GM21423 (cell line): ENCODE measurements at regions not wholly inside any gene's neighbourhood (a gene's known extent, or its start where the extent isn't known, plus 50 kb on each side); places are given as distances from the start of the nearest gene placed in this dataset.

Experiments
- ATAC-seq: cut with Tn5 transposase; IDR thresholded peaks from one replicate; pipeline ENCODE4 v1.9.1; 2021; ENCODE audit warnings: mild to moderate bottlenecking, moderate library complexity; ENCODE audit not compliant: unreplicated experiment

DNA sequence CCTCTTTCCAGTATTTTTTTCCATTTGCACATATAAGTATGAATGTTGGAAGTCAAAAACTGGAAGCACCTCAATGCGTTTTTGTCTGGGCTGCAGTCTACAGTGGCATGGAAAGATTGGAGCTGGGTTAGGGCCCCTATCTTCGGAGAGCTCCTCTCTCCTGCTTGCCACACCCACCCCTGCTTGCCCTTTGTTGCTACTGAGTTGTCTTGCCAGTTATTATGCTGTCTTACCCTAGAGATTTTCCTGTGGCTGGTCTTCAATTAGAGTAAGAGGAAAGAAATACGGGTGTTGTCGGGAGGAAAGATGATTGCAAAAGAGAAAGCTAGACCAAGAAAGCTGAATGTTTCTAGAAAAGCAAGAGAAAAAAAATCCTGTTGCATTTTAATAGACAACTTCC, 228.9 kb upstream of the CELF2 start:
- ATAC-seq: no peak

DNA sequence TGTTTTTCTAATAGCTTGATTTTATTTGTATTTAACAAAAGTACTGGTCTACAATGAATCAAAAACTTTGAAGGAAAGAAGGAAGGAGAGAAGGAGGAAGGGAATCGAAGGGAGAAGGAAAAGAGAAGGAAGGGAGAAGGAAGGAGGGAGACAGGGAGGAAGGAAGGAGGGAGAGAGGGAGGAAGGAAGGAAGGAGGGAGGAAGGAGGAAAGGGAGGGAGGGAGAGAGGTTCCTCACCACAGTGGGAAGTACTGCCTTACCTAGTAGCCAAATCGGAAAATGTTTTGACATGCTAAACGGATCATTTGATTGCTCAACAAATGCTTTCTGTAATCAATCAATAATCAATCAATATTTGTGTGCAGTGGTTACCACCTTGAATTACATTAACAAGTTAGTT, 225.8 kb upstream of the CELF2 start:
- no peak for ATAC-seq

DNA sequence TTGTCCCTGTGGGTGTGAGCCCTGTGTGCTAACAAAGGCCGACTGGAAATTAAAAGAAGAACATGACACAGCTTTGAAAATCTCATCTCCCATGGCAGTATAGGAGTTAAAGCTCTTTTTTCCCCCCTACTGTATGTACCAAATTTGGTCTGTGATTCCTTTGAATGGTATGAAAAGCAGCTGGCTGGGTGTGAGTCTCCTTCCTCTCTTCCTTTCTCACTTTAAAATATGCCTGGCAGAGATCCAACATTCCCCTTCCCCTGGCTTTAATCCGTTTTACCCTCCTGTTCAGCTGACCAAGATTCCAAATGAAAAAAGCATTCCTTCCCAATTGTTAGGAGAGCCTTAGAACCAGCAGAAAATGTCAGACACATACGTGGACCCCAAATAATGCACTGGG, 225.0 kb upstream of the CELF2 start:
- no peak for ATAC-seq

DNA sequence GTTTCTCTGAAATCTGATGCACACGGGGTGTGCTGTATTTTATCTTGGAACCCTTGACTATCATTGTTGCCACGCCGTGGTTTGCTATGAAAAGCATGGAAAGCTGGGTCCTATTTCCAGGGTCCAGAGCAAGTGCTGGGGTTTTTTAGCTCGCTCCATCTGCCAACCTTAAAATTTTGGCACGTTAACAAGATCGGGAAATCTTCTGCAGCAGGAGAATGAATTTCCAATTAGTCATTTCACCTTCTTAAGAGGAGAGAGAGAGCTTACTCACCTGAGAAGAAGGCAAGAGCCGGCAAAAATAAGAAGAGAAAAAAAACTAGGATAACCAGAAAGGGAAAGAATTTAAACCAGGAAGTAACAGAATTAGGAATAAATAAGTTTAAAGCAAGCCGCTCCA, 223.6 kb upstream of the CELF2 start:
- ATAC-seq: no peak

DNA sequence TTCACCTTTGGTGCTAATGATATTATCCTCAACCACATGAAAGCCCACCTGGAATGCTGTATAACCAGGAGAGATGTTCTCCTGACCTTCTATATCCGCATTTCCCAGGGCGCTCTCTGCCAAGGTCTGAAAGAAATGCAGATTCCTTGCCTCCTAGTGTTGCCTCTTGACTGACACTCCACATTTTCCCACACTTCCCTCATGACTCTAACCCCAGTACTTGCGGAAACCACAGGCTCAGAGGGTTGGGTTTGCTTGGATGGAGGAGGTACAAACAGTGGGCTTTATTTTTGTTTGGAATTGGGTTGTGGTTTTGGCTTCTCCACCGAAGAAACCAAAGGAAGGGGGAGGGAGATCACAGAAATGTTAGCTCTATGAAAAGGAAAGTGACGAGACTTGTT, 222.9 kb upstream of the CELF2 start:
- no peak for ATAC-seq

DNA sequence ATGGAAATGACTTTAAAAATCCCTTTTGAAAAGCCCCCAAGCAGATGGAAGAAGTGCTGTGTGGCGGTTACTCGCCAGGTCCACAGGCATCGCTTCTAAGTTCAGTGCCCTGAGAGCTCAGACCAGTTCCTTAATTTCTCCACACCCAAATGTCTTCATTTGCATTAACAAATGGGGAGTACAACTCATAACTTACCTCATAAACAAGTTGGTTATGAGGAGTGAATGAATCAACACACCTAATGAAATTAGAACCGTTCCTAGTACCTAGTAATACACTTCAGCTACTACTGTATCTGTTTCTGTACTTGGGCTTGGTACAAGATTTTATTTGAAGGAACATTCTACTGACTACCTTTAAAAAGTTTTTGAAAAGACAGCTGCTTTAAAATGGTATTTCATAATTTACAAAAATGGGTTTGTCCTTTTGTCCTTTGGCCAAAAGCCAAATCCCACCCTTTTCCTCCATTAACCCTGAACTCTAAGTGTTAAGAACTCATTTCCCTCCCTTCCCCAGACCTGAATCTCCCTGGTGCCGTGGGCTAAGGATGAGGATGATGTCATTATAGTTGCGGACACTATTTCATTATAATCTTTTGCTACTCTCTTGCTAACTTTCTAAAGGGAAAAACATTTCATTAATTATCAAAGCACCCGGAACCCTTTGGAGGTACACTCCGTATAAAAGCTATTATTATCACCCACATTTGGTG, 221.5 kb upstream of the CELF2 start:
- no peak for ATAC-seq

DNA sequence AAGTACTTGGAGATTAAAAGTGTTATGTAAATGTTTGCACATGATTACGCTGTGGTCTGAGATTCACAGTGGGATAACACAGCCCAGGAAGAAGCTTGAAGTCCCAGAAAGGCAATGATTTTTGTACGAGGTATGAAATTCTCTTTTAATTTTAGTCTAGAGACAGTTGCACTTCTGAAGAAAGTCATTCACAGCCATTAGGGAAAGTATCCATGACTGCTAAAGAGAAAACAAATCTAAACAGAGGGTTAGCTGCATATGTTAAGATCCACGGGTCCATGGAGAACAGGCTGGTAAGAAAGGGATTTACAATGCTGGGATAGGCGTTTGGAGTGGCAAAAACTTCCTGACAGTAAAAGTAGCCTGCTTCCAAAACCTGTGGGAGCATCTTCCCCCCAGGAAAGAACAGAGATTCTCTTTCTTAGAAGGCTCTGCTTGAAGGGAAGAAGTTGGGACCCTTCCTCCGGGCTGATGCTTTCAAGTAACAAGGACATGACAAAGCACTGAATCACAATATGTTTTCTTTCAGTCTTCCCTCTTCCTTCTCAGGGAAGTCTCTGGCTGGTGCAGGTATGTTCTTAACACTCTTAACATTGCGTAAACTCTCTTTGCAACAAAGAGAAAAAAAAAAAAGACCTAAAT, 220.8 kb upstream of the CELF2 start:
- ATAC-seq: no peak

DNA sequence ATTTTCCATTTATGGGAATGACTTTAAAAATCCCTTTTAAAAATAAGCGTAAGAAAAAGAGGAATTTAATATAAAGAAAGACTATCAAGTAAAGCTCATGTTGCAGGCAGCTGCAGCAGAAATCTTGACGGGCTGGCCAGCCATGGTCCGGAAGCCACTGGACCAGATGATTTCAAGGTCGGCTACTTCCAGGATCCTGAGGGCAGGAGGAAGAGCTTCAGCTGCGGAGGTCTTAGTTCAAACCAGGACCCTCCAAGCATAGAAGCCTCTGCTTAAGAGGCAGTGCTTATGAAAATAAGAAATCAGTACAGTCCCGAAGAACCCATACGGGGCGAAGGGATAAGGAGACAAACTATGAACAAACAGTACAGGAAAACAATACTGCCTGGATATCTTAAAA, 220.2 kb upstream of the CELF2 start:
- ATAC-seq: no peak

DNA sequence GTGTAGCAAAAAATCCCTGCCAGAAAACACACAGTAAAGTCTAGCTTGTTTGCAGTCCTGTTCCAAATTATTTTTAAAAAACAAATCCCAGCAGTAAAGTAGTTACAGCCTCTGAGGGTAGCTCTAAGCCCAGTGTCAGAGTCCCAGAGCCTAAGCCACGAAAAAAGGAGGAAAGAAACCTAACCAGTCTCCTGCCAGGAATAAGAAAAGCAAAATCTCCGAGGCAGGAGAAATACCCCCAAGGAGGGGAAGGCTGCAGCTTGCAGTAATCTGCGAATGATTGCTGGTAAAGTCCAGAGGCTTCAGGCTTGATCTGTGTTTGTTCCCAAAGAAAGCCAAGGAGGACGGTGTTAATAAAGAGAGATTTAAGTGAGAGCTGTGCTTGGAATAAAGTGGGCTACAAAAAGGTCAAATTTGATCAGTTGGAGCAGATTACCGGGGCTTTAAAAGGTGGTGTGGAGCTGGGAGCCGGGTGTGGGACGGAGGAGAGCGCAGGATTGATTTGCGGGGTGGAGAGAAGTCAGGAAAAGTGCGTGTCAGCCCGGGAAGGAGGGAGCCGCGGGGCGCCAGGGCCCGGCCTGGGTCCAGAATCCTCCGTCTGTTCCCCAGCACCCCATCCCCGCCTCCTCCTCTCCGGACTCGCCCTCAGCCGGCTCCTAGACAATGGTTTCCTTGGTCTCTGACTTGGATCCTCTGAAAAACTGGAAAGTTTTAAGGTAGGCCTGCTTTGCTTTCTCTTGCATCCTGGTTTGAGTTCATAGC, 219.4 kb upstream of the CELF2 start:
- no peak for ATAC-seq

DNA sequence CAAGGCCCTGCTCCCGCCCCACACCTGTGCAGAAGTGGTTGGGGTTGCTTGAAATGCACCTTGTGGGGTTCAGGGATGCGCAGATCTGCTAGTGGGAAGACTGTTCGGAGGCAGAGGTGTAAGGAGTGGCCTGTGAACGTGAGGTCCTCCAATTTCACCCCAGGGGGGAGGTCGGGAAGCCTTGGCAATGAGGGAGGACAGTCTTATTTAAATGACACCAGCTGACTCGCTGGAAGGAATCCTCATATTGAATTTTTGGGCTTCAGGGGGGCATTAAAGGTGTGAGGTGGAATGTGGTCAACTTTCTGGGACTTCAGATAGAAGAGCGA, 218.8 kb upstream of the CELF2 start:
- ATAC-seq: no peak

DNA sequence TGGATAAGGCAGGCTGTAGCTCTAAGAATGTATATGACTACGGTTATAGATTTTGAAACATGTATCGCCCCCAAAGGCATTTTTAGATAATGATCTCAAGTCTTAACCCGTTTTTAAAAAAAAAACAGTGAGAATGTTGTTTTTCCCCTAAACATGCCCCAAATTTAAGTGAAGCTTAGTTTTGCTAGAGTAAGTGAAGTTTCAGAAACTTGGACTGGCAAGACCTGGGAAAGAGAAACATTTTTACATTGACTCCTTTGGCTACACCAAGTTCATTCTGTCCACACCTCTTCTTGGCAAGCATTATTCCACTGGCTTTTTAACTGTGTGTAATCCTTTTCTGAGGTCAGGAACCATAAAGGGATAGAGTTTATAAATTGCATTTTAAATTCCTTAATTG, 216.7 kb upstream of the CELF2 start:
- no peak for ATAC-seq

DNA sequence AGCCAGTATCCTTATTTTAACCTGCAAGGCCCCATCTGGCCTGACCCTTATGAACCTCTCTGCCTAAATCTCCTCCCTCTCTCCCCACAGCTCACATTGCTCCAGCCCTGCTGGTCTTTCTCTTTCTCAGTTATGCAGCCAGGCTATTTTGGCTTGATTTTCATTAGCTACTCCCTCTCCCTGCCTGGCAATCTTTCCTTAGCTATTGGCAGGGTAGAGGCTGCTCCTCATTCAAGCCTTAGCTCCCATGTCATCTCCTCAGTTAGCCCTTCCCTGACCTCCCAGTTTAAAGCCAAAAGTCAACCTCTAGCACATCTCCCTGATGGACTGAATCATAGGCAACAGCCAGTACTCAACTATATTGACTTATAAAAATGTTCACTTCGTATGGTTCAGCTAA, 214.4 kb upstream of the CELF2 start:
- no peak for ATAC-seq

DNA sequence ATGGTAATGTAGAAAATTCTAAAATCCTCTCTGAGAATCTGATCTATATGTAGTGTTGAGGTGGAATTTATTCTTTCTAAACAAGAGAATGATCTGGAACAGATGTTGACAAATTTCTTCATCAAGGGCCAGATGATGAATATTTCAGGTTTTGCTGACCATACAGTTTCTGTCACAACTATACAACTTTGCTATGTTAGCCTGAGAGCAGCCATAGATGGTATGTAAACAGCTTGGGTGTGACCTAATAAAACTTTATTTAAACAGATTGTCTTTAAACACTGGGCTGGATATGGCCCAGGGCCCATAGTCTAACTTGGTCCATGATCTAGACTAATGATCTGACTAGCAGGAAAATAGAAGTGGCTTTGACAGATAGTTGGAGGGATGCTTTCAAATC, 213.6 kb upstream of the CELF2 start:
- ATAC-seq: no peak

DNA sequence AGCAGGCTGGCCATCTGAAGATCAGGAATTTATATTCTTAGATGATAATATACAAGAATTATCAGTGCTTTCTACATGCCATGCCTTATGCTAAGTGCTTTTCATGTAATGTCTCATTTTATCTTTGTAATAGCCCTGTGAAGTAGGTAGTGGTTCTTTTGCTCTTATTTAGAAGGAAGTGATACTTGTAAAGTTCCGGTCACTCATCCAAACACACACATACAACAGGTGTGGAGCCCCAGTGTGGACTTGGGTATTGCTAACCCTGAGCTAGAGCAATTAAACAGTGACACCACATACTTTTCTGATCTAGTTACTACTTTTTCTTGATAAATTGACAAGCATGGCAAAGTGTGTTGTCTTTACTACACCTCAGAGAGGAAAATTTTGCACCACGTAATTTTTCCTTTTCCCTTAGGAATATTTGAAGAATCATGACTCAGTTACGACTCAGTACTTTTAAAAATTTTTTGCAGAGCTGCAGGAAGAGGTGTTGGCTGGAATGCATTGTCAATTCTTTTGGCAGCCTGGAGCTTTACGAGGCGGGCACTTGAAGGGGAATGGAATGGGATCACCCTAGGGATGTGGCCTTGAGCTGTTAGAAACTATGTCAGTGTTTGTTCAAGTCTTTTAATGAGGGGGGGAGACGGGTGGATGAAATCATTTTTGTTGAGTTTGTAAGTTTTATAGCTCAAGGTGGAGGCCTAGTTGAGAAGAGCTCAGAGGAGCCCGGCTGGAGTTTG, 212.5 kb upstream of the CELF2 start:
- ATAC-seq: no peak

DNA sequence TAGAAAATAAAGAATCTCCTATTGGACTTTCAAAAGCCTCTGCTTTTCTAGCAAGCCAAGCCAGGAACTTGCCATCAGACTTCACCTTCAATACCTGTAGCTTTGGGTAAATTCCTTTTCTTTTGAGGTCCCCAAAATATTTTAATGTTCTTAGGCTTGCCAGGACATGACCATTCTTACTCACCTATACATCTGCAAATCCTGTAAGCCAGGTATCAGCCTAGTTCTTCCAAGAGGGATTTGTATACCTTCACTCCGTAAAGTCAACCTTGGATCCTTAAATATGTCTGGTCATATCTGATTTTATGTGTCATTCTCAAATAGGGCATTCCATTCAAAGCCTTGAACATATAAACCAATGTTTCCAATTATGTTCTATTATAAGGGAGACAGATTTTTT, 210.6 kb upstream of the CELF2 start:
- ATAC-seq: no peak

DNA sequence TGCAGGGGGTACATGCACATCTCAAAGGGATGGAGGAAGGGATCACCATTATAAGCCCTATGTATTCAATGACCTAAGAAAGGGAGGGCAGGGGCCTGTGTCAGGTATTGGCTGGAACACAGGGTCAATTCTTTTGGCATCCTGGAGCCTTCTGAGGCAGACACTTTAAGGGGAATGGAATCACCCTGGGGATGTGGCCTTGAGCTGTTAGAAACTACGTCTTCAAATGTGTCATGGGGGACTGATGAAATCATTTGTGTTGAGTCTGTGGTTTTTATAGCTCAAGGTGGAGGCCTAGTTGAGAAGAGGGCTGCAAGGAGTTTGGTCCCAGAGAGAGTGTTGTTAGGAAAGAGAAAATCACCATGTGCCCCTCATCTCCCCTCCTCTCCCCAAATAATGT, 206.1 kb upstream of the CELF2 start:
- no peak for ATAC-seq

DNA sequence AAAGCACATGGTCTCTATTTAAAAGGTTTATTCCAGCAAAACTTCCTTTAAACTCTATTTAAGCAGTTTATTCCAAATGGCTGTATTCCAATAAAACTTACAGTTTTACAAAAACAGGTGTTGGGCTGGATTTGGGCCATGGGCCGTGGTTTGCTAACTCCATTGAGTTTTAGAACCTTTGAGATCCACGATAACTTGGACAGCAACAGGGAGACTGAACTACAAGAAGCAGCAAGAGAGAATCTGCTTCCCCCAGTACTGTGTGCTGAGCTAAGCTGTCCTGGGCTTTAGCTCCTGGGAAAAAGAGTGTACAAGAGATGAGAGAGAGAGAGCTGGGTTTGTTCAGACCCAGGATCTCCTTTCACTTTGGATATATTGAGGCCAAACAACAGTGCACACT, 204.0 kb upstream of the CELF2 start:
- no peak for ATAC-seq

DNA sequence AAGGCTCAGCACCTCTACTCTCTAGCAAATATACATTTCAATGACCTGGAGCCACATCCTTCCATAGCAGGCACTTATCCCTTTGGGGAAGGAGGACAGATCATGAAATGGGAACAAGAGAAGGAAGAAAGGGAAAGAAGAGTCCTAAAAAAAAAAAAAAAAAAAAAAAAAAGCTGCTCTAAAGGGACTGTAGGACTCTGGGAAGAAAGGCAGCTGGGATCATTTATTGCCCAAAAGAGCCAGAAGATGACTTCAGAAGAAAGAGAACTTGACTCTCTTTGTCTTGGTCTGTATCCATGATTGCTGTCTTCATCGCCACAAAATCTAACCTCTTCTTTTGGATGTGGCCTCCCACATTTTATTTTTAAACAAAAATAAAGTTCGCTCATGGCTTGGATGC, 203.6 kb upstream of the CELF2 start:
- no peak for ATAC-seq

DNA sequence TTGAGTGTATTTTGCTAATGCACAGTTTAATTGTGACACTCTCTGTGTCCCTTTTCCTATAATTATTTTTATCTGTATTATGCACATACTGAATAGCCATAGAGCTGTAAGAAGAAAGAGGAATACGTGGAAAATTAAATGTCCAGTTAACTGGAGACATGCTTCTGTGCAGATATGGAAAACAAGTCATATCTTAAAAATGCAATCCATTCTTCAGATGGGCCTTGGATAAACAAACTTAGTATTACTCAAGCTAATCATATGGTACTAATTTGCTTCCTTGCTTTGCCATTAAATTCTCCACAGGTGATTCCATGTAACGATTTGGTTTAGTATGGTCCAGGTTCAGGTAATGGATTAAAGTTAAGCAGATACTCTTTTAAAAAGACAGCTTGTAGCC, 201.2 kb upstream of the CELF2 start:
- ATAC-seq: no peak

DNA sequence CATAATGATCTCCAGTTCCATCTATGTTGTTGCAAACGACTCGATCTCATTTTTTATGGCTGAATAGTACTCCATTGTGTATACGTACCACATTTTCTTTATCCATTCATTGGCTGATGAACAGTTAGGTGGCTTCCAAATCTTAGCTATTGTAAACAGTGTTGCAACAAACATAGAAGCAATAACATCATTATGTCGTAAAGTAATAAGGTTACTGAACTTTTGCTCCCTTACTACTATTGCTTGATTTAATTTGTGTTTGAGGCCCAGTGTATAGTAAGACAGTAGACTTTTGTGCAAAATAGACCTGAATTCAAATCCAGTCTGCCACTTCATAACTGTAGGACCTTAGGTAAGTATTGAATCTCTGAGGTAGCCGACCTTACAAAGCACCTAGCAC, 200.1 kb upstream of the CELF2 start:
- ATAC-seq: no peak

DNA sequence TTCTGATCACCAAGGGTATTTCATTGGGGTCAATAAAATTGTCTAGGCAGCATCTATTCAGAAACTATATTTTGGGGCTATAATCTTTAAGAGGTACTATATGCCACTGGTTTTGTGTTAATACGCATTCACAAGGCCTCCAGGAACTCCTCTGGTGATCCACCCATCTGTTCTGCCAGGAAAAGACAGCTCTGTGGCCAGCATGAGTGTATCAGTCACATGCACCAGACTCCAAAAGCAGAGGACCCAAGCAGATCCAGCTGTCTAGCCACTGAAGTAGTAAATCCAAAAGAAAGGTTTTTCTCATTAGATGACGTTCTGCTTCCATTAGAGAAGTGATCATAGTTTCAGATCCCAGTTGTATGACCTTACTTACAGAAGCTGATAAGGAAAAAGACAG, 199.6 kb upstream of the CELF2 start:
- no peak for ATAC-seq
